T1000 (cell line): ENCODE measurements at regions not wholly inside any gene's neighbourhood (a gene's known extent, or its start where the extent isn't known, plus 50 kb on each side); places are given as distances from the start of the nearest gene placed in this dataset.

Experiments used
- DNase-seq: peaks from one replicate; lab custom pipeline; 2025; ENCODE audit warnings: mixed read lengths; lab: John Stamatoyannopoulos, UW

DNA sequence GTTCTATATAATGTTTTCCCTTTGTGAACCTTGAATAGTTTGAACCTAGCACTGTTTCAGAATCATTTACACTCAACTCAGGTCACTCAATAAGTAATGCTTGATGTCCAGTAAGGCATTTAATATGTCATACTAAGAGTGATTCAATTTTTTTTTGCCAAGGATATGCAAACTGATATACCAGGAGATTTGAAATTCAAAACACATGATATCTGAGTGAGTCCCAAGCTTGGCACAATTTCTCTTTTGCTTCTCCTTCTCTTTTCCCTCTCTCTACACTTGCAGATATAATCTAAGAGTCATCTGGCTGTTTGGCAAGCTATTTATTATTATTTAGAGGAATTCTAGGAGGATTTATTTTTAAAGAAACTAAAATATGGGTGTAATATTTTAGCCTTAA lies 61.6 kb upstream of the SPAG17 start:
- DNase-seq: no peak

DNA sequence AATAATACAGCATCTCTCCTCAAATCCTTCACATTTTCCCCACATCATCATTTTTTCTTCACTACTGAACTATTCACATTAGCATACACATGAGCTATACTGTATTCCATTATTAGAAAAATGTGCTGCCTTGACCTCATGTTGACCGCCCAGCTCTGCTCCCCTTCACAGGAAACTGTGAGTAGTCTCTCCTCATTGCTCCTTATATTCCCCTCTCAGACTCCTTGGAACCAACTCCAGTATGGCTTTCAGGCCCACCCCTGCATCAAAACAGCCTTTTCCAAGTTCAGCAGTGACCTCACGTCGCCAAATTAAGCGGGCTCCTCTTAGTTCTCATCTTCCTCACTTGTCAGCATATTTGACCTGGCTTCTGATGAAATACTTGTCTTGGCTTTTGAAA lies 59.2 kb upstream of the SPAG17 start:
- DNase-seq: no peak

DNA sequence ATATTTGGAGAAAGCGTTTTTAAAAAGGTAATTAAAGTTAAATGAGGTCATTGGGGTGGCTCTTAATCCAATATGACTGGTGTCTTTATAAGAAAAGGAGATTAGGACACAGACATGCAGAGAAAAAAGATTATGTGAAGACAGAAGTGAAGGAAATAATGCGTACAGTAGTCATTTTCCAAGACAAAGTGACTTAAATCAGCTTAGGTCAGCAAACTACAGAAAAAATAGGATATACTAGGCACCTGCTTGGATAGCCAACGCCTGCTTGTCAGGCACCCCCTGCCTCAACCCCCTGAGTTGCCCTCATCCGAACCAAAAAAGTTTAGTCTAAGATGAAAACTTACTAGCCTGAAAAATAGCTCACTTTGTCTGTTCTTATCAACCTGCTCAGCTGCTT lies 58.2 kb upstream of the SPAG17 start:
- DNase-seq: no peak
